ENCODE measurements at regions not wholly inside any gene's neighbourhood (a gene's known extent, or its start where the extent isn't known, plus 50 kb on each side); places are given as distances from the start of the nearest gene placed in this dataset.

GRCh38 chr3:69462826-69463100 lies 76.9 kb upstream of the FRMD4B start:
- no TSS peak for BruUV-seq (replicated peaks)
- Histone ChIP-seq H3K27ac (ENCODE audit: control insufficient read depth, insufficient read depth) (no peak overlapping the region), H2AFZ (ENCODE audit: control insufficient read depth, low read depth, low read length) (no peak overlapping the region), H3K4me2 (ENCODE audit: control insufficient read depth, insufficient read depth) (no peak overlapping the region), H3K79me2 (ENCODE audit: control insufficient read depth, insufficient read depth, low read length) (no peaks in the 10 kb centered on the region), H4K20me1 (ENCODE audit: control insufficient read depth, insufficient read depth) (no peaks in the 10 kb centered on the region), H3K4me3 (no peak overlapping the region), H3K9ac (ENCODE audit: control insufficient read depth, insufficient read depth, low read length) (no peak overlapping the region), H3K4me1 (ENCODE audit: control insufficient read depth, insufficient read depth, low read length) (no peaks in the 10 kb centered on the region), H3K36me3 (ENCODE audit: control insufficient read depth in 2 of 2, insufficient read depth in 2 of 2, low read length in 1 of 2) (no peaks in the 10 kb centered on the region), H3K27me3 (replicated peaks in 1 of 2; ENCODE audit: control insufficient read depth in 2 of 2, insufficient read depth in 2 of 2, low read length in 1 of 2) (no peaks in the 10 kb centered on the region), H3K9me3 (replicated peaks; ENCODE audit: control insufficient read depth, insufficient read depth, low read length) (no peaks in the 10 kb centered on the region)
- FAIRE-seq (no peak), ATAC-seq (no peak), DNase-seq (ENCODE audit: low read depth, low spot score) (no peak)
- TF ChIP-seq CHD2 (IDR thresholded peaks at IDR 0.05; ENCODE audit: borderline replicate concordance, low read depth, low read length) (no peak), SMAD1 (IDR thresholded peaks at IDR 0.05; ENCODE audit: low read depth, partially characterized antibody) (no peak), IRF4 (IDR thresholded peaks at IDR 0.05; ENCODE audit: low read depth, low read length) (no peak), NRF1 (conservative IDR thresholded peaks at IDR 0.05; ENCODE audit: low read depth, low read length) (no peak)
- ChIA-PET RAD21 (ENCODE audit: unreplicated experiment) (no interaction called here), SMC1A (ENCODE audit: uncharacterized antibody, unreplicated experiment) (no interaction called here), CTCF (no interaction called here), POLR2A (no interaction called here)
- in situ Hi-C loops (cut with MboI) (no loop called here), intact Hi-C loops (cut with micrococcal nuclease; ENCODE audit: unreplicated experiment) (no loop called here)

- CTCF ChIA-PET, result interaction anchor here (1.7 kb wide), 1 partner anchor 10 kb away, joined by 3 read pairs; no protein-coding TSS in a partner anchor
- no peaks in the 10 kb centered on the region for H4K20me1 ChIP-seq (ENCODE audit: control insufficient read depth, insufficient read depth)
- no peaks in the 10 kb centered on the region for H3K9me3 ChIP-seq (replicated peaks; ENCODE audit: control insufficient read depth, insufficient read depth, low read length)
- DNase-seq (ENCODE audit: low read depth, low spot score) (no peak), ATAC-seq (no peak), FAIRE-seq (no peak)
- H3K27me3 ChIP-seq (replicated peaks in 1 of 2; ENCODE audit: control insufficient read depth in 2 of 2, insufficient read depth in 2 of 2, low read length in 1 of 2), result no peaks in the 10 kb centered on the region
- no TSS peak for BruUV-seq (replicated peaks)
- no peak overlapping the region for H3K4me3 ChIP-seq
- WGBS (ENCODE audit: insufficient coverage, insufficient replicate concordance, low lambda C conversion rate, missing lambda C conversion rate), result 66% methylated on average over 6 of the region's 6 CpGs
- RAD21 ChIA-PET (ENCODE audit: unreplicated experiment), result no interaction called here
- no peak for TF ChIP-seq TAF1 (IDR thresholded peaks at IDR 0.05; ENCODE audit: borderline replicate concordance, low read depth, low read length)
- no peak for TF ChIP-seq ZNF217 (IDR thresholded peaks at IDR 0.05)
- no peak for TF ChIP-seq ZBED1 (IDR thresholded peaks at IDR 0.05; ENCODE audit: borderline replicate concordance)
- no peak for TF ChIP-seq ZNF274 (IDR thresholded peaks at IDR 0.05; ENCODE audit: insufficient read depth, insufficient read length)
- TF ChIP-seq E4F1 (IDR thresholded peaks at IDR 0.05; ENCODE audit: borderline replicate concordance, partially characterized antibody), result no peak
- no peak for TF ChIP-seq TARDBP (IDR thresholded peaks at IDR 0.05; ENCODE audit: borderline replicate concordance)
- TF ChIP-seq SREBF1 (IDR thresholded peaks at IDR 0.05; ENCODE audit: low read length), result no peak
- TF ChIP-seq NBN (IDR thresholded peaks at IDR 0.05), result no peak
- no peak for TF ChIP-seq CBX3 (IDR thresholded peaks at IDR 0.05; ENCODE audit: borderline replicate concordance, low read depth)
- TF ChIP-seq POLR2A (IDR thresholded peaks at IDR 0.05; ENCODE audit: low read depth, low read length), result no peak
- no peak for TF ChIP-seq JUND (IDR thresholded peaks at IDR 0.05; ENCODE audit: low read depth, low read length)
- TF ChIP-seq RAD21 (IDR thresholded peaks at IDR 0.05; ENCODE audit: insufficient read depth, low read depth, low read length), result no peak
- no peak for TF ChIP-seq POLR2AphosphoS2 (IDR thresholded peaks at IDR 0.05; ENCODE audit: low read depth, low read length)
- no peak overlapping the region for H3K9ac ChIP-seq (ENCODE audit: control insufficient read depth, insufficient read depth, low read length)
- POLR2A ChIA-PET, result no interaction called here
- H3K79me2 ChIP-seq (ENCODE audit: control insufficient read depth, insufficient read depth, low read length), result no peaks in the 10 kb centered on the region
- H3K4me2 ChIP-seq (ENCODE audit: control insufficient read depth, insufficient read depth), result no peak overlapping the region
- intact Hi-C loops (cut with micrococcal nuclease; ENCODE audit: unreplicated experiment) (no loop called here), in situ Hi-C loops (cut with MboI) (no loop called here)
- H2AFZ ChIP-seq (ENCODE audit: control insufficient read depth, low read depth, low read length), result no peak overlapping the region
- no peaks in the 10 kb centered on the region for H3K36me3 ChIP-seq (ENCODE audit: control insufficient read depth in 2 of 2, insufficient read depth in 2 of 2, low read length in 1 of 2)
- no peak overlapping the region for H3K27ac ChIP-seq (ENCODE audit: control insufficient read depth, insufficient read depth)
- H3K4me1 ChIP-seq (ENCODE audit: control insufficient read depth, insufficient read depth, low read length), result no peaks in the 10 kb centered on the region
- SMC1A ChIA-PET (ENCODE audit: uncharacterized antibody, unreplicated experiment), result no interaction called here
Measured at GRCh38 chr3:69462022-69462825, 76.3 kb upstream of the FRMD4B start.
